GM12874 (cell line): ENCODE measurements at regions not wholly inside any gene's neighbourhood (a gene's known extent, or its start where the extent isn't known, plus 50 kb on each side); places are given as distances from the start of the nearest gene placed in this dataset.

Experiments
- TF ChIP-seq, protein P1 (sequence below): IDR thresholded peaks from 2 replicates; pipeline ENCODE4 v1.5.1; 2011; ENCODE audit warnings: low read depth, mild to moderate bottlenecking, control low read depth, low read length, moderate library complexity; ENCODE audit not compliant: insufficient read depth

- TF ChIP-seq, protein P1, sequence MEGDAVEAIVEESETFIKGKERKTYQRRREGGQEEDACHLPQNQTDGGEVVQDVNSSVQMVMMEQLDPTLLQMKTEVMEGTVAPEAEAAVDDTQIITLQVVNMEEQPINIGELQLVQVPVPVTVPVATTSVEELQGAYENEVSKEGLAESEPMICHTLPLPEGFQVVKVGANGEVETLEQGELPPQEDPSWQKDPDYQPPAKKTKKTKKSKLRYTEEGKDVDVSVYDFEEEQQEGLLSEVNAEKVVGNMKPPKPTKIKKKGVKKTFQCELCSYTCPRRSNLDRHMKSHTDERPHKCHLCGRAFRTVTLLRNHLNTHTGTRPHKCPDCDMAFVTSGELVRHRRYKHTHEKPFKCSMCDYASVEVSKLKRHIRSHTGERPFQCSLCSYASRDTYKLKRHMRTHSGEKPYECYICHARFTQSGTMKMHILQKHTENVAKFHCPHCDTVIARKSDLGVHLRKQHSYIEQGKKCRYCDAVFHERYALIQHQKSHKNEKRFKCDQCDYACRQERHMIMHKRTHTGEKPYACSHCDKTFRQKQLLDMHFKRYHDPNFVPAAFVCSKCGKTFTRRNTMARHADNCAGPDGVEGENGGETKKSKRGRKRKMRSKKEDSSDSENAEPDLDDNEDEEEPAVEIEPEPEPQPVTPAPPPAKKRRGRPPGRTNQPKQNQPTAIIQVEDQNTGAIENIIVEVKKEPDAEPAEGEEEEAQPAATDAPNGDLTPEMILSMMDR, result no peak
Measured at GRCh38 chr6:108755257-108756240, 92.7 kb upstream of the ARMC2 start.

DNA sequence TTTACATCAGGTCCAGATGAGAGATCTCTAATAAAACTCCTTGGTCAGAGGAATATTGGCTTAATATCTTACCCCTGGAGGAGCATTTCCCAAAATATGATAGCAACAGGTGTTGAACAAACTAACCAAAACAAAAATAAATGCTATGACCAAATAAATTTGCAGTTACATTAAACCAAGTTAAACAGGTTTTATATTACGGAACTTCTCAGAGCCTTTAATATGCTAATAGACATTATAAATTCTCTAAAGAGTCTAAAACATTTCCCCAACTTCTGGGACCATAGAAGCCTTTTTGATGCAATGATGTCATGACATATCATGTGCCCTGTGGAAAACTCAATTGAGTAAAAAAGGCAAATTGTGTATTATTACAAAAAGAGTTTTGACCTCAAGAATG, 90.9 kb upstream of the ARMC2 start:
- TF ChIP-seq, protein P1, result no peak

- TF ChIP-seq, protein P1, result no peak
Measured at GRCh38 chr6:108758884-108759283, 89.3 kb upstream of the ARMC2 start.

DNA sequence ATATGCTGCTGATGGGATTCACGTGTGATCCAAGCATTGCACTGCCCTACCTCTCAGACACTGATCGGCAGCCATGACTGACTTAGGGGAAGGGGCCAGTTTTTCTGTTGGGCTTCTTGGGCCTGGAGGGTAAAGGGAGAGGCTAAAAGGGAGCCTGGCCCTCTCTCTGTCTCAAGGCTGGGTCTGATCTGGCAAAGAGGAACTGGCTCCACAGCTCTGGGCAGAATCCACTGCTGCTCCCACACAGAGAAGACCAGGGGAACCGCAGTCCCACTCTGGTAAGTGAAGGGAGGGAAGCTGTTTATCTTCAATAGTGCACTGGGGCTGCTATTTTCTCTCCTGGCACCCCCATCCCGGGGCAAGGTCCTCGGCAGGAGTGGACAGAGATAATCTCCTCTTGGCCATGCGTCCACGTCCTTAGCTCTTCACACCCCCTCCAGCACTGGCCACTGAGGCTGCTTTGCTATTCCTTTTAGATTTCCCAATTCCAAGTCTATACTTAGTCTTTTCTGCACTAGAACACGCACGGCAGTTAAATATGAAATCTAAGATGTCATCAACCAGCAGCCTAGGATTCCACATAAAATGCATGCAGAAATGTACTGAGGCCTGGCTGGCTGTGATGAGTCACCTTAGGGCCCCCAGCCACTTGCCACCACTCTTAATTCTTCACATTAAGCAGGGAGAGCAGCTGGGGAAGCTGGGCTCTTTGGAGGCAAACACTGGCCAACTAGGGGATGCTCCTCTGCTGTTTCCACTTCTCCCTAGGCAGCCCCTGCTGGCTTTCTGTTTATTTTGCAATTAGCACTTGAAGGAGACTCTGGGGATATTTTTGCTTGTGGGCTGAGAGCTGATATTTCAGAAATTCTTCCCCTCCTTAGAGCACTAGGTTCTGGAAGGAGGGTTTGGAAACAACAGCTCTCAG, 87.8 kb upstream of the ARMC2 start:
- TF ChIP-seq, protein P1, result no peak

DNA sequence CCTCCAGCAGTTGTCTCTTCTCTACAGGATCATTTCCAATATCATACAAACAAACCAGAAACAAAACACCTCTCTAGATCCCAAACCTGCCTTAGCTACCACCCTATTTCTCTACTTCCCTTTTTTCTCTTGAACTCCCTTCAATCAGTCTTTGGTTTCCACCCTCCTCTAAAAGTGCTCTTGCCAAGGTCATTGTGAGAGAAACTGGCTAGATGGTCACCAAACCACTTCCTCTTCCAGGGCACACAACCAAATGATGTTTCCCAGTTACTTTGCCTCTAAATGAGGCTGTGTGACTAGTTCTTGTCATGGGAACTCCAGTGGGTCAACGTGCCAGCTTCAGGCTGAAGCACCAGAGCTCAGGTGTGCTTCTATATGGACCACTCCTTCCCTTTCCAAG, 85.8 kb upstream of the ARMC2 start:
- TF ChIP-seq, protein P1, result no peak

GRCh38 chr6:108763931-108764579, 84.2 kb upstream of the ARMC2 start:
- TF ChIP-seq, protein P1, result no peak
